HEK293 (cell line): ENCODE measurements at regions not wholly inside any gene's neighbourhood (a gene's known extent, or its start where the extent isn't known, plus 50 kb on each side); places are given as distances from the start of the nearest gene placed in this dataset.
"Not testable (repeated sequence)": the region's sequence is repeated elsewhere in the genome, so short reads cannot be mapped to it uniquely, and the experiment has no call there.

Experiments used
- CTCF ChIA-PET: fragments of 350-600 bp; formaldehyde crosslinking; extraction: SDS; loops from one replicate; lab custom pipeline; 2021; ENCODE audit warnings: antibody characterized with exemption; lab: Yijun Ruan, JAX
- POLR2A ChIA-PET: fragments of 300-600 bp; formaldehyde crosslinking; extraction: SDS; loops from one replicate; lab custom pipeline; 2020; ENCODE audit warnings: antibody characterized with exemption, inconsistent platforms; lab: Yijun Ruan, JAX
- H3K27ac ChIP-seq: fragments of 200-500 bp; sonication (Bioruptor generic); 2 replicates; pipeline ENCODE4 v1.5.1; 2014; ENCODE audit warnings: low read depth, low read length, control low read depth, inconsistent platforms; ENCODE audit errors: extremely low read depth
- H3K36me3 ChIP-seq, 2 experiments: fragments of 200-500 bp in 1 of 2; sonication (Bioruptor generic) in 1 of 2; 1 replicate in 1 of 2; 2 replicates in 1 of 2; pipeline ENCODE4 v1.5.1; 2014 to 2017; ENCODE audit warnings: inconsistent platforms in 2 of 2, low read length in 2 of 2; ENCODE audit not compliant: control insufficient read depth in 2 of 2, insufficient read depth in 1 of 2
- H3K4me1 ChIP-seq: fragments of 200-500 bp; sonication (Bioruptor generic); 2 replicates; pipeline ENCODE4 v1.5.1; 2014; ENCODE audit warnings: mild to moderate bottlenecking, low read length, inconsistent platforms; ENCODE audit not compliant: control insufficient read depth, insufficient read depth
- H3K4me3 ChIP-seq: 2 replicates; pipeline ENCODE4 v1.5.1; 2011; ENCODE audit warnings: low read depth, mild to moderate bottlenecking, control low read depth, low read length, moderate library complexity
- H3K9me3 ChIP-seq: fragments of 200-500 bp; sonication (Bioruptor generic); 2 replicates; pipeline ENCODE4 v1.5.1; 2014; ENCODE audit warnings: low read depth, low read length, inconsistent platforms; ENCODE audit not compliant: control insufficient read depth, insufficient read depth
- AEBP2 ChIP-seq: fragments of 450-650 bp; formaldehyde crosslinking; IDR thresholded peaks from 2 replicates; pipeline ENCODE4 v1.5.1; 2016; ENCODE audit warnings: missing biosample characterization, missing genetic modification characterization, borderline replicate concordance
- GLI4 ChIP-seq: fragments of 450-650 bp; formaldehyde crosslinking; IDR thresholded peaks from 2 replicates; pipeline ENCODE4 v1.5.1; 2016; ENCODE audit warnings: missing biosample characterization, missing genetic modification characterization
- KLF10 ChIP-seq: fragments of 450-650 bp; IDR thresholded peaks from 2 replicates; pipeline ENCODE4 v1.5.1; 2018; ENCODE audit warnings: missing biosample characterization, mild to moderate bottlenecking, missing genetic modification characterization
- PRDM1 ChIP-seq: fragments of 450-650 bp; formaldehyde crosslinking; IDR thresholded peaks from 2 replicates; pipeline ENCODE4; 2016; ENCODE audit warnings: missing biosample characterization, missing genetic modification characterization
- ZBTB1 ChIP-seq: fragments of 450-650 bp; formaldehyde crosslinking; IDR thresholded peaks from 2 replicates; pipeline ENCODE4 v1.5.1; 2016; ENCODE audit warnings: missing biosample characterization, missing genetic modification characterization
- ZBTB21 ChIP-seq: fragments of 450-650 bp; formaldehyde crosslinking; IDR thresholded peaks from 2 replicates; pipeline ENCODE4 v1.5.1; 2017; ENCODE audit warnings: missing biosample characterization, missing genetic modification characterization
- ZBTB8A ChIP-seq: fragments of 450-650 bp; formaldehyde crosslinking; IDR thresholded peaks from 2 replicates; pipeline ENCODE4 v1.5.1; 2016; ENCODE audit warnings: missing biosample characterization, missing genetic modification characterization
- ZFP3 ChIP-seq: fragments of 450-650 bp; formaldehyde crosslinking; IDR thresholded peaks from 2 replicates; pipeline ENCODE4 v1.5.1; 2016; ENCODE audit warnings: low read depth, missing biosample characterization, missing genetic modification characterization
- ZFP69B ChIP-seq: fragments of 450-650 bp; formaldehyde crosslinking; IDR thresholded peaks from 2 replicates; pipeline ENCODE4 v1.5.1; 2016; ENCODE audit warnings: missing biosample characterization, missing genetic modification characterization
- ZNF10 ChIP-seq: fragments of 450-650 bp; formaldehyde crosslinking; IDR thresholded peaks from 2 replicates; pipeline ENCODE4 v1.5.1; 2017; ENCODE audit warnings: missing biosample characterization, missing genetic modification characterization
- ZNF140 ChIP-seq: fragments of 450-650 bp; formaldehyde crosslinking; IDR thresholded peaks from 2 replicates; pipeline ENCODE4 v1.5.1; 2016; ENCODE audit warnings: missing biosample characterization, missing genetic modification characterization
- ZNF214 ChIP-seq: fragments of 450-650 bp; formaldehyde crosslinking; IDR thresholded peaks from 2 replicates; pipeline ENCODE4 v1.5.1; 2017; ENCODE audit warnings: missing biosample characterization, mild to moderate bottlenecking, missing genetic modification characterization, borderline replicate concordance
- ZNF426 ChIP-seq: fragments of 450-650 bp; formaldehyde crosslinking; IDR thresholded peaks from 2 replicates; pipeline ENCODE4 v1.5.1; 2017; ENCODE audit warnings: missing biosample characterization, missing genetic modification characterization, mild to moderate bottlenecking, inconsistent platforms, moderate library complexity
- ZNF488 ChIP-seq: fragments of 450-650 bp; formaldehyde crosslinking; IDR thresholded peaks from 2 replicates; pipeline ENCODE4 v1.5.1; 2016; ENCODE audit warnings: missing biosample characterization, missing genetic modification characterization
- ZNF518A ChIP-seq: fragments of 450-650 bp; formaldehyde crosslinking; conservative IDR thresholded peaks from 2 replicates; pipeline ENCODE4 v1.5.1; 2016; ENCODE audit warnings: low read depth, missing biosample characterization, missing genetic modification characterization
- ZNF555 ChIP-seq: fragments of 450-650 bp; formaldehyde crosslinking; conservative IDR thresholded peaks from 2 replicates; pipeline ENCODE4 v1.5.1; 2017; ENCODE audit warnings: missing biosample characterization, mild to moderate bottlenecking, missing genetic modification characterization, inconsistent platforms
- ZNF623 ChIP-seq: fragments of 450-650 bp; formaldehyde crosslinking; IDR thresholded peaks from 2 replicates; pipeline ENCODE4 v1.5.1; 2016; ENCODE audit warnings: missing biosample characterization, missing genetic modification characterization
- ZNF654 ChIP-seq: fragments of 450-650 bp; formaldehyde crosslinking; IDR thresholded peaks from 2 replicates; pipeline ENCODE4 v1.5.1; 2016; ENCODE audit warnings: low read depth, missing biosample characterization, missing genetic modification characterization
- ZNF704 ChIP-seq: fragments of 450-650 bp; formaldehyde crosslinking; IDR thresholded peaks from 2 replicates; pipeline ENCODE4 v1.5.1; 2016; ENCODE audit warnings: missing biosample characterization, missing genetic modification characterization
- ZNF76 ChIP-seq: fragments of 450-650 bp; formaldehyde crosslinking; IDR thresholded peaks from 2 replicates; pipeline ENCODE4; 2016; ENCODE audit warnings: low read depth, missing biosample characterization, missing genetic modification characterization, borderline replicate concordance
- ZNF768 ChIP-seq: fragments of 450-650 bp; formaldehyde crosslinking; IDR thresholded peaks from 2 replicates; pipeline ENCODE4 v1.5.1; 2018; ENCODE audit warnings: missing biosample characterization, mild to moderate bottlenecking, missing genetic modification characterization

GRCh38 chr17:22161376-22161775 lies 469.1 kb downstream of the KCNJ18 start (continued):
- TF ChIP-seq ZNF214 (tag by site-specific recombination) (no peak), AEBP2 (no peak), ZBTB21 (tag by site-specific recombination) (no peak)
- TF ChIP-seq, all 188 proteins: peak for 0

- TF ChIP-seq ZNF76 (tag by site-specific recombination) (no peak), ZNF704 (tag by site-specific recombination) (no peak), ZNF768 (tag by site-specific recombination) (no peak), ZBTB1 (no peak), AEBP2 (no peak), ZNF10 (no peak), ZFP3 (tag by site-specific recombination) (no peak), ZNF488 (tag by site-specific recombination) (no peak)
- Histone ChIP-seq H3K9me3 (no peaks in the 10 kb centered on the region), H3K4me3 (no peak overlapping the region), H3K4me1 (no peaks in the 10 kb centered on the region), H3K27ac (no peak overlapping the region), H3K36me3 (no peaks in the 10 kb centered on the region)
- CTCF ChIA-PET: no interaction called here
- POLR2A ChIA-PET: no interaction called here
Observed at GRCh38 chr17:22171631-22172030, 479.3 kb downstream of the KCNJ18 start.

- Histone ChIP-seq H3K27ac (no peak overlapping the region), H3K9me3 (no peaks in the 10 kb centered on the region), H3K36me3 (no peaks in the 10 kb centered on the region), H3K4me1 (no peaks in the 10 kb centered on the region), H3K4me3 (no peak overlapping the region)
- POLR2A ChIA-PET: no interaction called here
- CTCF ChIA-PET: no interaction called here
- no peak for TF ChIP-seq ZFP69B
- TF ChIP-seq GLI4 (tag by site-specific recombination): no peak
- no peak for TF ChIP-seq ZNF623 (tag by site-specific recombination)
- TF ChIP-seq PRDM1 (tag by site-specific recombination): no peak
- no peak for TF ChIP-seq KLF10
Observed at GRCh38 chr17:22193113-22193512, 500.8 kb downstream of the KCNJ18 start.

- H3K36me3 ChIP-seq, H3K4me3 ChIP-seq, H3K9me3 ChIP-seq, POLR2A ChIA-PET, H3K4me1 ChIP-seq, H3K27ac ChIP-seq: not testable (repeated sequence)
- CTCF ChIA-PET: interaction anchor here (0.6 kb wide), 1 partner anchor 426 kb away, joined by 3 read pairs; no protein-coding TSS in a partner anchor
- peak; percentile 59 for TF ChIP-seq ZNF426
- peak; percentile 33; the same call in 1 of the 2 replicates for TF ChIP-seq ZBTB8A (tag by site-specific recombination)
- TF ChIP-seq ZNF555 (tag by site-specific recombination): peak; percentile 50
- TF ChIP-seq ZNF623 (tag by site-specific recombination): peak; percentile 30; the same call in 1 of the 2 replicates
- TF ChIP-seq ZNF140 (tag by site-specific recombination): peak; percentile 19; the same call in 1 of the 2 replicates
- 0 out of 2 replicates have a peak, but pooled peaks have one; percentile 8 for TF ChIP-seq ZNF654 (tag by site-specific recombination)
- TF ChIP-seq ZNF518A (tag by site-specific recombination): peak; percentile 70
Observed at GRCh38 chr17:22200187-22200586, 507.9 kb downstream of the KCNJ18 start.
